GM12892 (cell line): ENCODE measurements at regions not wholly inside any gene's neighbourhood (a gene's known extent, or its start where the extent isn't known, plus 50 kb on each side); places are given as distances from the start of the nearest gene placed in this dataset.

Experiments
- DNase-seq: peaks from one replicate; pipeline ENCODE4 v3.0.0; 2011; ENCODE audit not compliant: insufficient read length
- FAIRE-seq: peaks from 2 replicates; lab custom pipeline; 2011; peaks lifted over from hg19 to GRCh38; lab: Jason Lieb, UNC
- POLR2A ChIP-seq: IDR thresholded peaks from 2 replicates; pipeline ENCODE4 v1.6.1; 2011; ENCODE audit warnings: low read depth, low read length, control low read depth
- POLR2AphosphoS5 ChIP-seq: IDR thresholded peaks from 2 replicates; pipeline ENCODE4 v1.6.1; 2011; ENCODE audit warnings: low read depth, low read length, control low read depth
- TAF1 ChIP-seq: IDR thresholded peaks from 2 replicates; pipeline ENCODE4 v1.6.1; 2011; ENCODE audit warnings: low read depth, mild to moderate bottlenecking, control low read depth, low read length, borderline replicate concordance

GRCh38 chr6:74334722-74335121 lies 638.7 kb downstream of the CD109 start:
- FAIRE-seq = no peak
- TF ChIP-seq POLR2A (no peak), TAF1 (no peak), POLR2AphosphoS5 (no peak)
- no peak for DNase-seq

- no peak for DNase-seq
- TF ChIP-seq TAF1 = no peak
- TF ChIP-seq POLR2A = no peak
- no peak for TF ChIP-seq POLR2AphosphoS5
- no peak for FAIRE-seq
Observed at GRCh38 chr6:74333406-74333805, 637.4 kb downstream of the CD109 start.

DNA sequence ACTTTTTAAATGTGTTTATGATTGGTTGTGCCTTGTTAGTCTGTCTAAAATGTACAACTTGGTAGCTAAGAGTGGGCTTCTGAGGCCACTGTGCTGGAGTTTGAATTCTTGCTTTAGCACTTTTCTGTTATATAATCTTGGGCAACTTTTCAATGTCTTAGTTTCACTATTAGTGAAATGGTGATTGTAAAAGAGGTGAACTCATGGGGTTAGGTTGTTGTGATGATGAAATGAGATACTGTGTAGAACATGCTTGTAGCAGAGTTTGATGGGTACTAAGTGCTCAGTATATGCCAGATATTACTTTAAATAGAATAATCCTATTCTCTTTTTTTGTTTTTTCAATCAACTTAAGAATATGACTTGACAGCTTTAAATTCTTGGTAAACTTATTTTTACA lies 624.7 kb downstream of the CD109 start:
- DNase-seq (no peak), FAIRE-seq (no peak)
- no peak for TF ChIP-seq POLR2A
- TF ChIP-seq POLR2AphosphoS5 = no peak
- TF ChIP-seq TAF1 = no peak

DNA sequence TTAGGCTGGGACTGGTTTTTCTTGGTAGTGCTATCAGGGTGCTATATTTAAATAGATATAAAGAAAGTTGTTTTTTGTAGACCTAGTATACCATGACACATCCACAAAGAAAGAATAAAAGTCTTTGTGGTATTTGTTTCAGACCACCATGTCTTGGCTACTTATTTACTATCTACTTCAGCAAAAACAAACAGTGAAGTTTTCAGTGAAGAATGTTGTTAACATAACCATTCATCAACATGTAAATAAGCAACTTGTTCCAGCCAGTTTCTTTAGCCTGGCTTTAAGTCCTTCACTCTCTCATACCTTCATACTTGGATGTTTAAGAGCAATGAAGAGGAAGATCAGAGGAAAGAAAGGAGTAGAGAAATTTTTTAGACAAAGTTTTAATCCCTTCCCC lies 624.1 kb downstream of the CD109 start:
- DNase-seq = no peak
- TF ChIP-seq TAF1 (no peak), POLR2AphosphoS5 (no peak)
- no peak for FAIRE-seq

DNA sequence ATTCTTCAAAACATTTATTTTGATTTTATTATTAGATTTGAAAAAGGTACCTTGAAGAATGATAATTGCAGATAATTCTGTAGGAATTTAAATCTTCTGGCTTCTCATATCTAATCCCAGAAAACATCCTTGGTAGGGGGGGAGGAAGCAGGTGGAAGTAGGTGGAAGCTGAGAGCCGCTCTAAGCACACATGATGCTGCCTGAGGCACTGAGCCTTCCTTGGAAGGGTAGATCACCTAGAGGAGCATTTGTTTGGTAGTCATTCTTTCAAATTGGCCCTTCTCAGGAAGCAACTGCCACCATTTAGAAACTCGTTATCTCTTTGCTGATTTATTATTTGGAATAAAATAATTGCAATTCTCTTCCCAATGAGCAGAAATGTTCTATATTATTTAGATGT lies 623.3 kb downstream of the CD109 start:
- DNase-seq (no peak), FAIRE-seq (no peak)
- TF ChIP-seq POLR2AphosphoS5 (no peak), TAF1 (no peak), POLR2A (no peak)

GRCh38 chr6:74318738-74319137 lies 622.7 kb downstream of the CD109 start:
- DNase-seq (no peak), FAIRE-seq (no peak)
- TF ChIP-seq POLR2AphosphoS5 (no peak), TAF1 (no peak), POLR2A (no peak)

- DNase-seq (no peak), FAIRE-seq (no peak)
- TF ChIP-seq TAF1 = no peak
- TF ChIP-seq POLR2A = no peak
- no peak for TF ChIP-seq POLR2AphosphoS5
Observed at GRCh38 chr6:74312081-74312480, 616.1 kb downstream of the CD109 start.

GRCh38 chr6:74311431-74311830 lies 615.4 kb downstream of the CD109 start:
- no peak for DNase-seq
- FAIRE-seq = no peak
- TF ChIP-seq POLR2A (no peak), POLR2AphosphoS5 (no peak), TAF1 (no peak)

- no peak for FAIRE-seq
- no peak for TF ChIP-seq POLR2AphosphoS5
- TF ChIP-seq POLR2A = no peak
- TF ChIP-seq TAF1 = no peak
- DNase-seq = no peak
Observed at GRCh38 chr6:74289884-74290283, 593.9 kb downstream of the CD109 start.

DNA sequence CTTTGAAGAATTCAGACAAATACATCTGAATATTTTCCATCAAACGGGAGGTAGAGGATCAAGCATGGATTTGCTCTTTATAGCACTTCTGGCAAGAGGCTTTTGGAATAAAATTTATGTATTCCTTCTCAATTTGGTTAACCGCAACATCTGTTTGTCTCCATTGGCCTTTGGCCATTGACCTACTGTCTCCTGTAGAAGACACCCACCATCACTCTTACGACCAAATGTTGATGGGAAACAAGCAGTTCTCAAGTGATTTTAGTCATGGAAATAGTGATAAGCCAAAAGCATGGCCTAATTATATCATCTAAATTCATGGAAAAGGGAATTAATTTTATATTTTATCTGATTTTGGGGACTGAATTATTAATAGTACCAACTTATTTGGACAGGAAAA lies 591.9 kb downstream of the CD109 start:
- FAIRE-seq (no peak), DNase-seq (no peak)
- TF ChIP-seq POLR2AphosphoS5 (no peak), POLR2A (no peak), TAF1 (no peak)

GRCh38 chr6:74287441-74287840 lies 591.4 kb downstream of the CD109 start:
- FAIRE-seq = no peak

DNA sequence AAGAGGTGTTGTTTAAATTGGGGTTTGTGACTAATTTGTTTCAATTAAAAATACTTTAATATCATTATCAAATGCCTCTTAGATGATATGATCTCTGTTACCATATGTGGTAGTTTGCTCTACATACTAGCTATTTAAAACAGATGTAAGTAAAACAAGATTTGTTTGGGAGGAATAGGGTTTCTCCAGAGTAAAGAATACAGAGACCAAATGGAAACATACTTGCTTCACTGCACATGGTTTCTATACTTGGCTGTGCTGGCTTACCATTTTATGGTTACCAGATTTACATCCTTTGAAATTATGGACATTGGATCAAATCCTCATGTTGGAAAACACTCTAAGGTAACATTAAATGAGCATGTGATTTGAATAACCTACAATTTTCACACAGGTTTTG lies 588.3 kb downstream of the CD109 start:
- DNase-seq (no peak), FAIRE-seq (no peak)
- no peak for TF ChIP-seq TAF1
- TF ChIP-seq POLR2AphosphoS5 = no peak
- TF ChIP-seq POLR2A = no peak

More at GRCh38 chr6:74287441-74287840, 591.4 kb downstream of the CD109 start:
- DNase-seq = no peak
- no peak for TF ChIP-seq POLR2AphosphoS5
- TF ChIP-seq TAF1 = no peak
- TF ChIP-seq POLR2A = no peak

DNA sequence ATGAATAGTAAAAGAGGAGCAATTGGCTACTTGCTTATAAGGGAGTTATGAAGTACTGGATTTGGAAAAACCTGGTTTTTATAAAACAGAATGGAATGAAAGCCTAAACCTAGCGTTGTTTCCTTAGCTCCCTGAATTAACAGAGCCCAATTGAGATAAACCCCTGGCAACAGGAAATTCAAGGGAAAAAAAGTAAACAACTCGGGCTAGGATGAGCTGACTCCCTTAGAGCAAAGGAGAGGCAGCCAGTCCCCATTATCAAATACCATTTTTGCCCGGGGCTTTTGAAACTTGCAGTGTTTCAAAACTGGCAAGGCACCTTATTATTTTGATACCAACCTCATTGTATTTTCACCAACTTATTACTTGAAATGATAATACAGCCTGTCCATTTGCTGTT lies 587.5 kb downstream of the CD109 start:
- DNase-seq (no peak), FAIRE-seq (no peak)

More for the DNA sequence above, 587.5 kb downstream of the CD109 start:
- TF ChIP-seq POLR2AphosphoS5 (no peak), POLR2A (no peak), TAF1 (no peak)
